Fibroblast of skin of scalp (primary cell): ENCODE measurements at regions not wholly inside any gene's neighbourhood (a gene's known extent, or its start where the extent isn't known, plus 50 kb on each side); places are given as distances from the start of the nearest gene placed in this dataset.

Experiments used
- DNase-seq: peaks from one replicate; pipeline ENCODE4 v3.0.0-alpha.2; 2013

DNA sequence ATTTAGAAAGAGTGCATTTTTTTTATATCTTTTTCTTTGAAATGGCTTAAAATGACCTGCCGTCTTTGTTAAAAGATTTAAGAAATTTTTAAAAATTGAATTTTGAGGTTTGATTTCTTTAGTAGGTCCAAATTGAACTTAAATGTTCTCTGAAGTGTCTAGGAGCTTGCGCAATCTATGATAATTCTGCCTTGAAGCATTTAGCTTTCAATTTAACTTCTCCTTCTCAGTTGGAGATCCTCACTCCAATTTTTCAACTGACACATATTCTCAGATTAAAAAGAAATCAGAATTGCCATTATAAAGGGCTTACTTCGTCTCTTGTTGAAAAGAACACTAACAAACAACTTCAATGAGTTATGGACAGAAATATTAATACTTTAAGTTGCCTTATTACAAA, 273.5 kb downstream of the TMA16 start:
- no peak for DNase-seq

DNA sequence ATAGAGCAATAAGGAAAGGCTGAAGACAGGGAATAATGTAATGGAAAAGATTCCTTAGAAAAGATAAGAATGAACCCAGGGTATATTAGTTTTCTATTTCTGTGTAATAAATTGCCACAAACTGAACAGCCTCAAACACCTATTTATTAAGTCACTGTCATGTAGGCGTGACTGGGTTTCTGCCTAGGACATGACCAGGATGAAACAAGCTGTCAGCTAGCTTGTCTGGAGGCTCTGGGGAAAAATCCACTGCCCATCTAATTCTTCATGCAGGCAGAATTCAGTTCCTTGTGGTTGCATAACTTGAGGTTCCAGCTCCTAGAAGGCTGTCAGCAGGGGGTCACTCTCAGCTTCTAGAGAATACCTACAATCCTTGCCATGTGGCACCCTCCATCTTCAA, 277.7 kb downstream of the TMA16 start:
- no peak for DNase-seq

DNA sequence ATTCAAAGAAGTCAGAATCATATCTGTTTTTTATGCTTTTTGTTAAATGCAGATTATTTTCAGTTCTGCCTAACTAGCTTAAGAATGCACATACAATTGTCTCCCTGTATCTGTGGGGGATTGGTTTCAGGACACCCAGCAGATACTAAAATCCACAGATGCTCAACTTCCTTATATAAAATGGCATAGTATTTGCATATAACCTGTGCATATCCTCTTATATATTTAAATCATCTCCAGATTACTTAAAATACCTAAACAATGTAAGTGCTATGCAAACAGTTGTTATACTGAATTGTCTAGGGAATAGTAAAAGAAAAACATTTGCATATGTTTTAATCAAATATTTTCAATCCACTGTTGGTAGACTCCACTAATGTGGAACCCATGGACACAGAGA, 279.4 kb downstream of the TMA16 start:
- DNase-seq: no peak

DNA sequence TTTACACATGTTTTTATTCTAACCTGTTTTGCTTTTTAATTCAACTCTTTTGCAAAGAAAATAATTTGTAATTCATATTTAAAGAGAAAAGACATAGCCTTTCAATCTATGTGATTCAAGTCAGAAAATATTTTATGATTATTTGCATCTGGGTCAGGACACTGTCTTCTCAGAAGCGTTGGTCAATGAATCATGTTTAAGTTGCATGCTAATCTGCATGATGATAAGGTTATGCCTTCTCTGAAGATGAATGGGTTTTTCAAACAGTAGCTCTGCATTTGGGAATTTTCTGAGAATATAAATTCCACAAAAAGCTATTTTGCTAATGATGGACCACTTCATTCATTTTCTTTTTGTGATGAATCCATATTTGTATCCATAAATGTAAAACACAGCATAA, 282.5 kb downstream of the TMA16 start:
- DNase-seq: no peak

DNA sequence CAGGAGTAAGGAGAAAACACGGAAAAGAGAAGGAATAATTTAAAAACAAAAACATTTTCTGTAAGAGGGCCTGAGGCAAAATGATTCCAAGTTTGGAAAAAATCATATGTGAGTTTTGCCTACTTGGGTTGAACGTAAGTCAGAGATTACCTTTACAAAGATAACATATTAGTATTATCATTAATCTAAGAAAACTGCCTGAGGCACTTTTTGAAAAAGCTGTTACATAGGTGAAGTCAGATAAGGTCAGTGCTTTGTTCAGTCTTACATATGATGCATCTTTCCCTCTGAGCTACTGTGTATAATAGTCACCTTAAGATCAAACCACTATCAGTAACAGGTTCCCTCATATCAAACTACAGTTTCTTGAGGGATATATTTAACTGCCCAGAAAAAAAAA, 287.2 kb downstream of the TMA16 start:
- DNase-seq: no peak

DNA sequence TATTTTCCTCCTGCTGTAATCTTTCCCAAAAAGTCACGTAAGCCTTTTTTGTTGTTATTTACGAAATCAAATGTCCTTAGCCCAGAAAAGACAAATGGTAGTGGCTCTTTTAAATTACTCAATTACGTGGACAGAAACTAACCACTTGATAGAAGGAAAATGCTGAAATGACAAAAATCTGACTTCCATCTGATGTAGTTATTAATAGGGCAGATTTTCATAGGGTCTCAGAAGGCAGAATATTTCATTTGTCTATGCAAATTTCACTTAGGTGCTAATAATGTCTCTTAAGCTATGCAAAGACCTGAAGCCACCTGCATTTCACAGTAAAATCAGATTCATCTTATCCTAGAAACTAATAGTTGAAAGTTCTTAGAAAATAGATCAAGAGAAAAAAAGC, 295.7 kb downstream of the TMA16 start:
- no peak for DNase-seq

DNA sequence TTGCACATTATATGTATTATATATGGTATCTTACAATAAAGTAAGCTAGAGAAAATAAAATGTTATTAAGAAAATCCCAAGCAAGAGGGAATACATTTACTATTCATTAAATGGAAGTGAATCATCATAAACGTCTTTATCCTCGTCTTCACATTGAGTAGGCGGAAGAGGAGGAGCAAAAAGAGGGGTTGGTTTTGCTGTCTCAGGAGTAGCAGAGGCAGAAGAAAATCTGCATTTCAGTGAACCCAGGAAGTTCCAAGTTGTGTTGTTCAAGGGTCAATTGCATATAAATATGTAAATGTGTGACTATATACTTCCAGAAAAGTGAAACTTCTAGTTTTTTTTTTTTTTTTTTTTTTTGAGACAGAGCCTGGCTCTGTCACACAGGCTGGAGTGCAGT, 301.4 kb downstream of the TMA16 start:
- no peak for DNase-seq

DNA sequence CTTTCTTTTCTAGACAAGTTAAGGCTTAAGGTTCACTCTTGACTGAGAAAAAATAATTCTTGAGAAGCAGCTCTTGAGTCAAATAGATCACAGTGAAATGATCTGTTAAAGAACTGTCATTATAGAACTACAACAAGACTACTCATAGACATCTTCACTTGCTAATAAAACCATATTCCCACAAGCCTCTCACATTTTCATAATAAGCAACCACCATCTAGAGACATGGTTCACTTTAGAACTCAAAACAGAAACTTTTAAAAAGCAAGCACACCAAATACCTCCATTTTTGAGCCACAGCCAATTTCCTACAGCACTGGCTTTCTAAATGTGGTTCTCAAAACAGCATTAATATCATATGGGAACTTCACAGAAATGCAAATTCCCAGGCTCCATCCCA, 309.5 kb downstream of the TMA16 start:
- DNase-seq: no peak

DNA sequence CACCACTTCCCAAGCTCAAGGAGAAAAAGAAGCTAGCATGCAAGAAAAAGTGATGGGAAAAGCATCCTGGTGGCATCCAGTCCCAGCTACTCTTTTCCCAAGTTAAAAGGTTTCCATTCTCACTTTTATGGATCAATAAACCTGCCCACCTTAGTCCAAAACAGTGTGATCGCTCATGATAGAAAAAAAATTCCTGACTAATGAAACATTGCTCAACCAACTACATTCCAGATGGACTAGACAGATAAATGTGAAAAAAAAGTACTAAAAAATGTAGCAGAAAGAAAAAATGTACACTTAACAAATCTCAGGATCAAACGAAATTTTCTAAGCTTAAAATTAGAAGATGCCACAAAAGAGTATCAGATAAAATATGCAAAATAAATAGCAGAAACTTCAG, 312.2 kb downstream of the TMA16 start:
- DNase-seq: no peak

DNA sequence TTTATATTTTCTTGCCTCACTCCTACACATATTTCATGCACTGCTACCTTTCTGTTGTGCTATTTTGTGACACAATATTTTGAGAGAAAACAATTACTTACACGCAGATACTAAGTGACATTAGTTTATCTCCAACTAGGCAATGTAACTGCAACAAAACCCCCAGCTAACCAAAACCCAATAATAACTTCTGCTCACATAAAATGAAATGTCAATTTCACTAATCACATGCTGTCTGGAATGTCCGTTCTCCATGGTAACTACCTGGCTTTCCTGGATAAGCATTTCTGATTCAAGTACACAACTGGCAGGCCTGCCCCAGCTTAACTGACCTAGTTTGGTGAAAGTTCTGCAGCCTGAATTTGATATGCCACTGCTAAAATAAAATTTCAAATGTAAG, 313.5 kb downstream of the TMA16 start:
- no peak for DNase-seq

DNA sequence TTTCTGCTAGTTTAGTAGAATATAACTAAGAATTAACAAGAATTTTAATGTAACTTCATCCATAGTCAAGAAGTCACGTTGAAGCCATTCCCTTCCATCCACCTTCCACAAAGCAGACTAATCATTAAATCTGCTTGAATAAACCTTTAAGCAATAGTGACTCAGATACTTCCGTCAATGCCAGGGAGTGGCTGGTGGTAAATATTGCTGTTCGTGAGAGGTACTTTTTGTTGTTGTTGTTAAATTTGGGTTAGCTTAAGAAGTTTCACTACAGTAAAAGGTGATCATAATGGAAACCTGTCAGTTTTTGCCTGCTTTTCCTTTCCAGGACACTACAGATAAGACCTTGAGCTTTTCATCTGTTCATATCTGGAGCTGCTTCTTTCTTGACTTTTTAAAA, 316.3 kb downstream of the TMA16 start:
- DNase-seq: no peak

DNA sequence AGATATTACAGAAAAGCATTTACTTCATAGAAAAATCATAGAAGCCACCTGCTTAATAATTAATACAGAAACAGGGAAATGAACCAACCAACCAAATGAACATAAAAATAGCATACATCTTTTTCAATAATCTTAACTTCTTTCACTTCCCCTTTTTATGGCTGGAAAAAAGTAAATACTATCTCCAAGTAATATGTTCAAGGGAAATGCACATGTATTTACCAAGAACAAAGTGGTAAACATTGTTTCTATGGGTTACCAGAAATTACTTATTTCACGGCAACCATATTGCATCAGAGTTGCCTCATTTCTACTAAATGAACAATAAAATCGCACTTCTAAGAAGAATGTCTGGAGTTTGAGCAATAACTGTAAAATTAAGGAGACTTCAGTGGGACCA, 321.3 kb downstream of the TMA16 start:
- no peak for DNase-seq

DNA sequence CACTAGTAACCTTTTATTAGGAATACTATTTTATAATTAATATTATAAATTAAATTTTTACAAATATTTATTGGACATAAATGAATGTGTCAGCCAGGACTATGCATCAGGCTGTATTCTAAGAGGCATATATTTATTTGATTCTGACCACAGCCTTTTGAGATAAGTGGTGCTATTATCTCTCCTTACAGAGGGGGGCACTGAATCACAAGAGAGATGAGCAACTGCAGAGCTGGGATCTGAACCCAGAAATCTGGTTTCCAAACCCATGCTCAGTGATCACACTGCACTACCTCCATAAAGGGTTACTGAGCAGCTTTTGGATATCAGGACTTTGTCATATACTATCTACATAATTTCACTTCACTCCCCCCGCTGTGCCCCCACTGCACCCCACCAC, 322.0 kb downstream of the TMA16 start:
- DNase-seq: no peak

DNA sequence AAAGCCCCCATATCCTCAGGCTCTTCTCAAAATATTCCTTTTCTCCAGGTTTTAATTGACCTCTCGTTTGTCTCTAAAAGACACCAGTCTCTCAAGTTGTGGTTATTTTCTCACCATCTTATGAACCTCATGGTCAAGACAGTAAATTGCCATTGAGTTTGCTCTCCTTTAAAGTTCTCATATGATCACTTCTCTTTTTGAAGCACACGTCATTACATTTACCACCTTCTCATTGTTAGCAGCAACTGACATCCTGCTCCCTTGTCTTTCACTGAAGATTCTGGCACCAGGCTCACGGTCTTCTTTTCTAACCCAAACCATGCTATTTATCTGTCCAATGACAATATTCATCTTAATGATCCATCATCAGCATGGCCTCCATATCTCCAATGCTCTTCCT, 324.2 kb downstream of the TMA16 start:
- no peak for DNase-seq

DNA sequence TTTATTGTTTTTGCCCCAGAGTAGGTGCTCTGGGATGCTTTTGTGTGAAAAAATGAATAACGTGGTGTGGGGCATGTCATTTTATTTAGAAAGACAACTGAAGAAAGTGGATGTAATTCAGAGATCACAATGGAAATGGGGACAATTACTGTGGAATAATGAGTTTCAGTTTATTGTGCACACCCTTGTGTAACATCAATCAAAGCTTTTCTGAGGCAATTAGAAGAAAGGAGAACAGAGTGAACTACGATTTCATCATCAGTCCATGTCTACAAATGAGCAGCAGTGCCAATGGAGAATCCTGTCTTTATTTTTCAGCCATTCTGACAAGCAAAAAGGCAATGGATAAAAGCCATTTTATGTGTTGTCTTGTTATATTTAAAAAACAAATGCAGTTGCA, 339.2 kb downstream of the TMA16 start:
- no peak for DNase-seq

DNA sequence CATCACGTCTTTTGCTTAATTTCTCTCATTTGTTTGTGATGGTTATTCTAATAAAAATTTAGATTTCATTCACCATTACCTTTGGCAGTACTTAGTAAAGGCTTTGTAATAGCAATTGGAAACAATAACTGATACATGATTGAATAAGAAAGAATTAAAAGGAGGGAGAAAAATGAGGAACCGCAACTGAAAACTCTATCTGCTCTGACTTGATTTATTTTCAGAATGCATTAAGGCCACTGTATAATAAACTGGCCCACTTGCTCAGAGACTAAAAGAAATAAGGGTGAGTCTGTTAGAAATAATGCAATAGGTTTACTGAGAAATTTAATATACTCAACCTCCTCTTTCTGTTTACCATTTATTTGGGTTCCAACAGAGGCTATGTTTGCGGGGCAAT, 351.5 kb downstream of the TMA16 start:
- DNase-seq: no peak

DNA sequence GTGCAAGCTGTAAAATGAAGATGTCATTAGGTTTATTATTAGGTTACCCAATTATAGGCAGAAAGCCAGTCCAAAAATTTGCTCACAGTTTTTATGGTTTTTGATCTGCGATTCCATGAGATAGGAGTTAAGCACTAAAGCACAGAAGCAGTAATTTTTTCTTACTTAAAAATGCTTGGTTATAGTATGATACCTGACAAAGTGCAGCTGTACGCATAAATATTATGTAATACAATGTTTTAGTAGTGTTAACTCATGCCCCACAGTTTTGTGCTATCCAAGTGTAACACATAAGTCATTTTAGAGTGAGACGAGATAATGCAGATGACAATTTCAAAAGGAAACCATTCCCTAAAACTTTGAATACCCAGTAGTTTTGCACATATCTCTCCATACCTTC, 357.8 kb downstream of the TMA16 start:
- DNase-seq: no peak

DNA sequence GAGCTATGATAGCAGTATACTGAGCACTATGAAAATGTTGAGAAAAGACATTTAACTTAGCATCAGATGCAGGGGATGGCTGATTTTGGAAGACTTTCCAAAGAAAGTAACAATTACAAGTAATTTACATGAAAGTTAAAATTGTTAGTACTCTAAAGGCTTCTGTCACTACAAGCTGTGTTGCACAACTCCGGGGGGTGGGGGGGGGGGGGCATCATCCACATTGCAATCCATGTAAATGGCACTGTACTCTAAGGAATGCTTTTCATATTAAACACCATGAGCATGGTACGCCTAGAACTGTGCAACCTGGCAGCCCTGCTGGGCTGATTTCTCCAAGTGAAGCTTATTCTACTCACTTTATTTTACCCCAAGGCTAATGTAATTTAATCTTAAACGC, 363.4 kb downstream of the TMA16 start:
- DNase-seq: no peak

DNA sequence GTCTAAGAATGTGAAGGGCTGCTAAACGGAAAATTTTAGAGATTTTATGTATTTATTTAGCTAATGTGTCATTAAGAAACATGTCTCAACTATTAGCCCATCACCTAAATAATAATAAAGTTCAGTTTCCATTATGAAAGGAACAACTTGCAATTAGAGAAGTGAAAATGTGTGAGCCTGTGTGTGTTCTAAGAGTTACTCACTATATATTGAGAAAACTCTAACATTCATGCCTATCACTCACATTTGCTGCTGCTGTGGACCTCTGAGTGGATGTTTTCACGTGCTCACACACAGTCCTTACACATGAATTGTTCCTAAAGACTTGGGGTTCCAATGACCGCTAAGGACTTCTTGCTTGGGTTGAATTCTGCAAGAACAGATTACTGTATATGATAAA, 364.0 kb downstream of the TMA16 start:
- no peak for DNase-seq

DNA sequence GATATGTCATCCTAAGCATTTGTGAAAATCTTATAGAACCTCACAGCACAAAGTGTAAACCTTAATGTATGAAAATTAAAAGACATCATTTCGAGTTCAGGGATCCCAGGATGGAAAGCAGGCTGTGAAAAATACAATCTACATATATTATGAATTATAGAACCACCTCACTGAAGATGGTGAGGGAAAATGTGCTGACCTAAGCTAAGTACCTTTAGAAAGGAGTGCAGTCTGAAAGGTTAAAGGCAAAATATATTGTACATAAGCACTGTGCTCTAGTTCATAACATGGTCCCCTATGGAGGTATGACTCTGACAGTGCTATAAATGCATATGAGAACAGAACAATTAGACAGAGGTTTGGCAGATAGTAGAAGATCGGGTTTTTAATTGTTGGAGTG, 368.6 kb downstream of the TMA16 start:
- no peak for DNase-seq

DNA sequence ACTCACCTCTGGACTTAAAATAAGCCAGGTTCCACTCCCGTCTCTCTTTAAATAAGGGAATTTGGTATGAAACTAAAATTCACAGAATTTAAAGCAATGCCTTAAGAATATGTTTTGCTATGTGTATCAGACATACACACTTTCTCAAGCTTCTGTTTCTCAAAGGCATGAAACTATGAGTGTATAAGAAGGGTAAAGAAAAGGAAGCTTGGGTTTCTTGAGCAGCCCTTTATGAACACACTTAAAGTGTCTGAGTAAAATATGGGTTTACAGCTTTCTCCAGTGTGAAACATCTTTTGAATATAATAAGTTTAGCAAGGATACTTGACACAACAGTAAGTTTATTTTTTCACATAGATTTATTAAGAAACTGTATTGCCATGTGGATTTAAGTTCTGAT, 370.5 kb downstream of the TMA16 start:
- no peak for DNase-seq

DNA sequence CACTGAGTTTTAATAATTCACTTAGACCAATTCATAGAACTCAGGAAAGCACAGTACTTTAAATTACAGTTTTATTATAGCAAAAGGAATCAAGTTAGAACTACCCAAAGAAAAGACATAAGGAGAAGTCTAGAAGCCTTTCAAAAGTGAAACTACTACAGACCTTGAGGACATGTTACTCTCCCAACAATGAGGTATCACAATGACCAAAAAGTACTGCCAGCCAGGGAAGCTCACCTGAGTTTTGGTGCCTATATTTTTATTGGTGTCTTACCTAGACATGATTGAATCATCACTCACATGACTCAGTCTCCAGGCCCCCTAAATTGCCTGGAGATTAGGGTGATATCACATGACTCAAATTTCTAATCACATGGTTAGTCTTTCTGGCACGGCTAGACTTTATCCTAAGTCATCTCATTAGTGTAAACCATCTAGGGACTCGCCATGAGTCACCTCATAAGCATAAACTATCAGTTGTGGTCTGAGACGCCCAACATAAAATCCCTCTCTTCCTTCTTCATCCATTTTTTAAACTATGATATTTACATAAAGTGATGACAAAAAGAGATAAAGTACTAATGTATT, 372.3 kb downstream of the TMA16 start:
- DNase-seq: no peak

DNA sequence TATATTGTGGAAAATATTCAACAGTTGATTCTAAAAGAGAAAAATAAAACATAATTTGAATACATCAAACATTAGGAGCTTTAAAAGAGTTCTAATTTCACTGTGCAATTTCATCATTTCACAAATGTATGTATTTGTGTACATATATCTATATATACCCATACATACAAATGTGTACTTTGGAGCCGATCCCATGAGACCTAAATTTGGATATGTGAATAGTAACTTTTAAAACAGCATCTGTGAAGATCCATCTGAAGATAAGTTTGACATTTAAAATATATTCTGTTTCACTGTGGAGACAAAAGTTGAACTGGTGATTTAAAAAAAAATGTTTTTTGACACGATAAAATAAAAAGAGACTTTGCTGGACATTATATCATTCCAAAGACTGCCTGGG, 374.0 kb downstream of the TMA16 start:
- DNase-seq: no peak

DNA sequence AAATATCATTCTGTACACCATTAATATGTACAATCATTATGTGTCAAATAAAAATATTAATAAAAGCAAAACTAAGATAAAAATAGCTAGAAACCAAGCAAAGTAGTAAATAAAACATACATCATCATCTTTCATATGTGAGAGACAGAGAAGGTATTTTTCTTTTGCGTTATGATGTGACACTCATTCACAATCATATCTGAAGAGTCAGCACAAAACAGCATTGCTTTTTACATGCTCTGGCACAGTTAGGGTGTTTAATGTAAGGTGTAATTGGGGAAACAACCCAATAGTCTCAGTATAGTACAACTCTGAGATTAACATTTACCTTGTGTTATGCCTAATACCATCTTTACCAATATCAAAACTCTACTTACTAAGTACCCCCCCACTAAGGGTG, 376.6 kb downstream of the TMA16 start:
- DNase-seq: no peak

DNA sequence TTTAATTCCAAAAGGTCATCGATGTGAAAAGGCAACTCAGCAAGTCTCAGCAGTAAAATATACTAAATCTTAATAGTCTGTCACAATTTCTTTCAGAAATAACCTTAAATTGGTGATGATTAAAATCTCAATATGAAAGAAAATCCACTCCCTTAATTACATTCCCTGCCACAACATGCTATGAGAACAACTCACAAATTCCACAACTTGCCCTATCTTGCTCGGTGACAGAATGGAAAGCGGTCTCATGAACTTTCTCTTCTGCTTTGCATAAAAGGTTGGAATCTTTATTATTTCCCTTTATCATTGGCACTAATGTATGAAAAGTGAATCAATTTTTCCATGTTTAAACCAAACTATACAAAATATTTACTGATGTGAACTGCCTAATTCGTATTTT, 380.8 kb downstream of the TMA16 start:
- DNase-seq: no peak
